ENCODE measurements at regions not wholly inside any gene's neighbourhood (a gene's known extent, or its start where the extent isn't known, plus 50 kb on each side); places are given as distances from the start of the nearest gene placed in this dataset.

DNA sequence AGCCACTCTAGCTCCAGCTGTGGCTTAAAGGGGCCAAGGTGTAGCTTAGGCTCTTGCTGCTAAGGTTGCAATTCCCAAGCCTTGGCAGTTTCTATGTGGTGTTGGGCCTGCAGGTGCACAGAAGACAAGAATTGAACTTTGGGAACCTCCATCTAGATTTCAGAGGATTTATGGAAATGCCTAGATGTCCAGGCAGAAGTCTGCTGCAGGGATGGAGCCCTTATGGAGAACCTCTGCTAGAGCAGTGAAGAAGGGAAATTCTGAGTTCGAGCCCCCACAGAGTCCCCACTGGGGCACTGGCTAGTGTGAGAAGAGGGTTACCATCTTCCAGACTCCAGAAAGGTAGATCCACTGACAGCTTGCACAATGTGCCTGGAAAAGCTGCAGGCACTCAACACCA, 694.7 kb downstream of the SLC16A7 start:
- no peaks in the 10 kb centered on the region for H3K4me1 ChIP-seq (ENCODE audit: control insufficient read depth, insufficient read depth, low read length)
- no peak overlapping the region for H3K4me3 ChIP-seq (ENCODE audit: low read length in 2 of 2)
- no peak overlapping the region for H3K9ac ChIP-seq (ENCODE audit: low read length in 2 of 2)
- no peaks in the 10 kb centered on the region for H3K9me3 ChIP-seq (ENCODE audit: control insufficient read depth in 2 of 2, low read length in 2 of 2)
- H3K36me3 ChIP-seq (ENCODE audit: control insufficient read depth in 2 of 2, insufficient read depth in 2 of 2, low read length in 2 of 2): no peaks in the 10 kb centered on the region
- no peak overlapping the region for H3K27ac ChIP-seq (ENCODE audit: low read length)
- no peaks in the 10 kb centered on the region for H3K27me3 ChIP-seq (ENCODE audit: control insufficient read depth in 1 of 2, insufficient read depth in 2 of 2, low read length in 2 of 2)

DNA sequence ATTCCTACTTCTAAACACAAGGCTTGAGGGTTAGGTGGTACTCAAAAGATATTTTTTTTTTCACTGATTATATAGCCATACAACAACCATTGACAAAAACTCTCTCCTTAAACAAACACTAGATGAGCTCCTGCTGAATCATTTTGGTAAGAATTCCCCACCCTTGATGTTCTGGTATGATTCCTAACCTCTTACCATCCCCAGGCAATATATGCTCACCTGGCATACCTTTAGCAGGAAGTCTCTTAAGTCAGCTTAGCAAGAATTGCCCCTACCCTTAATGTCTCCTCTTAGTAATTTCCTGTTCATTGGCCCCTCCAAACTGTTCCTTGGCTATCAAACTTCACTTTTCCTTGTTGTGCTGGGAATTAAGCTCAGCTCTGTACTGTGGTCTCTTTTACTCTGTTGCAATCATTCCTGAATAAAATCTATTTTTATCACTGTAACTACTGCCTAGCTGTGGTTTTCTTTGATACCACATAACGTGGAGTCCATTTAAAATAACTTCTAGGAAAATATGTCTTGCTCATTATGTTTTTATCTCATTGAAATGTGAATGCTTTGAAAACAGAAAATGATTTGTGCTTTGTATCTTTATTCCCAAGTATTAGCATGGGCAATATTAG, 712.6 kb downstream of the SLC16A7 start:
- H3K9me3 ChIP-seq (ENCODE audit: control insufficient read depth in 2 of 2, low read length in 2 of 2): no peaks in the 10 kb centered on the region
- H3K9ac ChIP-seq (ENCODE audit: low read length in 2 of 2): no peak overlapping the region
- no peaks in the 10 kb centered on the region for H3K4me1 ChIP-seq (ENCODE audit: control insufficient read depth, insufficient read depth, low read length)
- no peaks in the 10 kb centered on the region for H3K27me3 ChIP-seq (ENCODE audit: control insufficient read depth in 1 of 2, insufficient read depth in 2 of 2, low read length in 2 of 2)
- H3K27ac ChIP-seq (ENCODE audit: low read length): no peak overlapping the region
- no peak overlapping the region for H3K4me3 ChIP-seq (ENCODE audit: low read length in 2 of 2)
- H3K36me3 ChIP-seq (ENCODE audit: control insufficient read depth in 2 of 2, insufficient read depth in 2 of 2, low read length in 2 of 2): no peaks in the 10 kb centered on the region

DNA sequence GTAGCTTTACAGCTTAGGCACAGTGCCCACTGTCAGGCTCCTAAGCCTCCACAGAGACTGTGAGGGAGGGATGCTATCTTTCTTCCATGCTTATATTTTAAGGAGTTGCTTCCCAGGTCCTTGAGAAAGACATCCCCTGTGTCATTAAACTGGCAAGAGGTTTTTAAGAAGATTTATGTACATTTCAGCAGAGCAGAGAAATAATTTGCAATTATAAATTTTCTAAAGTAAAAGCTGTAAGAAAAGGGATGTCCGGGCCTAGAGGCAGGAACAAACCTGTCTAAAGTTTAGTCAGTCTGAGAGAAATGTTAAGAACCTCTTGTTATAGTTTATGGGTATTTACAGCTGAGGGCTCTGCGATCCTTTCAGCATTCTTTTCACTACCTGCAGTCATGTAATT, 716.1 kb downstream of the SLC16A7 start:
- no peaks in the 10 kb centered on the region for H3K4me1 ChIP-seq (ENCODE audit: control insufficient read depth, insufficient read depth, low read length)
- H3K9me3 ChIP-seq (ENCODE audit: control insufficient read depth in 2 of 2, low read length in 2 of 2): no peaks in the 10 kb centered on the region
- no peak overlapping the region for H3K27ac ChIP-seq (ENCODE audit: low read length)
- no peaks in the 10 kb centered on the region for H3K36me3 ChIP-seq (ENCODE audit: control insufficient read depth in 2 of 2, insufficient read depth in 2 of 2, low read length in 2 of 2)
- no peaks in the 10 kb centered on the region for H3K27me3 ChIP-seq (ENCODE audit: control insufficient read depth in 1 of 2, insufficient read depth in 2 of 2, low read length in 2 of 2)
- H3K9ac ChIP-seq (ENCODE audit: low read length in 2 of 2): no peak overlapping the region
- H3K4me3 ChIP-seq (ENCODE audit: low read length in 2 of 2): no peak overlapping the region

DNA sequence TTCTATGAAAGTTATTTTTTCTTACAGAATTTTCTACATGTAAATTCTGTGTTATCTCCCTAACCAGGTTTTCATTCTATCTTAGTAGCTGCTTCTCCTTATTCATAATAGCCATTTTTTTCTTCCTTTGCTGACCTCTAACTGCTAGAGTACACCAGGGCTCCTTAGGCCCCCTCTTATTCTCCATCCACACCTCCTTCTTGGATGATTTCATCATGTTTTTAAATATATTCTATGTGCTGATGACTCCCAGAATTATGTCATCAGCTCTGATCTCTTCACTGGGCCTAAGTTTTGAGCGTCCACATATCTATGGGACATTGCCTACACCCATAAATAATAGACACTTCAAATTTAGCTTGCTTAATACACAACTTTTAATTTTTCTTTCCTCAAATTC, 721.5 kb downstream of the SLC16A7 start:
- Histone ChIP-seq H3K9me3 (ENCODE audit: control insufficient read depth in 2 of 2, low read length in 2 of 2) (no peaks in the 10 kb centered on the region), H3K27me3 (ENCODE audit: control insufficient read depth in 1 of 2, insufficient read depth in 2 of 2, low read length in 2 of 2) (no peaks in the 10 kb centered on the region), H3K36me3 (ENCODE audit: control insufficient read depth in 2 of 2, insufficient read depth in 2 of 2, low read length in 2 of 2) (no peaks in the 10 kb centered on the region), H3K27ac (ENCODE audit: low read length) (no peak overlapping the region), H3K4me3 (ENCODE audit: low read length in 2 of 2) (no peak overlapping the region), H3K9ac (ENCODE audit: low read length in 2 of 2) (no peak overlapping the region), H3K4me1 (ENCODE audit: control insufficient read depth, insufficient read depth, low read length) (no peaks in the 10 kb centered on the region)

DNA sequence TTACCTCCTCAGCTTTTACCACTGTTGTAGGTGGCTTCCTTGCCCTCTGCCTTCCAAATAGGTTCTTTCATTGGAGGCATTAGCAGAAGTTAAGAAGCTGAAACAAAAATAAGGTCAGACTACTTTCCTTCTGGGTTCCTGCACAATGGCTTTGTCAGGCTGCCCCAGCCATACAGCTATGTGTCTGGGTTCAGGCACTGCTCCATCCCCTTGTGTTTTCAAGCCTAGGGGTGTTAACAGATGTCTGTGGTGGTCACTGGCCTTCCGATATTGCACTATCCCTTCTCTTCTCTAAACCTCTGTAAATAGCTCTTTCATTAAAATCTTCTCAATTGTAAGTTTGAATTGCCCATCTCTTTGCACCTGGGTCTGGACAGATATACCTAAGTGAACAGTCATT, 728.9 kb downstream of the SLC16A7 start:
- no peaks in the 10 kb centered on the region for H3K9me3 ChIP-seq (ENCODE audit: control insufficient read depth in 2 of 2, low read length in 2 of 2)

DNA sequence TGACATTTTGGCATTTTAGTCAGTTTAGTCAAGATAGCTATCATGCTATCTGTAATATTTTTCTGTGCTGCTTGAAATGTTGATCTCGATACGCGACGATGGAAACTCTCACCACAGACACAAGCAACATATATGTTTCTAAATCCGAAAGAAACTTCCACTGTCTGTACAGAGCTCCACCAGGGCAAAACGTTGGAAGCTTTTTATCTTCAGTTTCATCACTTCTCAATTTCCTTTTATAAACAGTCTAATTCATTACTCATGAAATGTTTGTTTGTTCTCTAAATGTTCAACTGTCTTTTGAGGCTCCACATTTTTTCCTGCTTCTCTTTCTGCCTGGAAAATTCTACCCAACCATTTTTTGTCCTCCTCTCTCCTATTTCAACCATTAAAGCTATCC, 737.6 kb downstream of the SLC16A7 start:
- Histone ChIP-seq H3K27me3 (ENCODE audit: control insufficient read depth in 1 of 2, insufficient read depth in 2 of 2, low read length in 2 of 2) (no peaks in the 10 kb centered on the region), H3K9ac (ENCODE audit: low read length in 2 of 2) (no peak overlapping the region), H3K4me3 (ENCODE audit: low read length in 2 of 2) (no peak overlapping the region), H3K27ac (ENCODE audit: low read length) (no peak overlapping the region), H3K36me3 (ENCODE audit: control insufficient read depth in 2 of 2, insufficient read depth in 2 of 2, low read length in 2 of 2) (no peaks in the 10 kb centered on the region), H3K4me1 (ENCODE audit: control insufficient read depth, insufficient read depth, low read length) (no peaks in the 10 kb centered on the region), H3K9me3 (ENCODE audit: control insufficient read depth in 2 of 2, low read length in 2 of 2) (no peaks in the 10 kb centered on the region)

More for the DNA sequence above, 728.9 kb downstream of the SLC16A7 start:
- Histone ChIP-seq H3K4me3 (ENCODE audit: low read length in 2 of 2) (no peak overlapping the region), H3K27me3 (ENCODE audit: control insufficient read depth in 1 of 2, insufficient read depth in 2 of 2, low read length in 2 of 2) (no peaks in the 10 kb centered on the region), H3K27ac (ENCODE audit: low read length) (no peak overlapping the region), H3K4me1 (ENCODE audit: control insufficient read depth, insufficient read depth, low read length) (no peaks in the 10 kb centered on the region), H3K9ac (ENCODE audit: low read length in 2 of 2) (no peak overlapping the region), H3K36me3 (ENCODE audit: control insufficient read depth in 2 of 2, insufficient read depth in 2 of 2, low read length in 2 of 2) (no peaks in the 10 kb centered on the region)

DNA sequence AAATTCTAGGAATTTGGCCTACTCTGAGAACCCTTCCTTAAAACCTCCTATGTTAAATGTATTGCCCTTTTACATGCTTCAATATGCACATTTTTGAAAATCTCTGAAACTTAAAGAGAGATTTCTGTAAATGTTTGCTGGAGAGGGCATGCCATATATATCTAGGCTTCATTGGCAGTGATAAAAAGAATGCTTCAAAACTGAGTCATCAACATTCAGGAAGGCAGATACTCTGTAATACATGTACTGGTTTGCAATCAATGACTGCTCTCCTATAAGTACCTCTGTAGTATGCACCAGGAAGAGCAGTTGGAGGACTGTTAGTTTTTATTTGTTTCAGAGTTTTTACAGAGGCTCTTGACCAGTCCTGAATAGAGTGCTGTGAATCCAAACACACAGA, 739.9 kb downstream of the SLC16A7 start:
- H3K27ac ChIP-seq (ENCODE audit: low read length): no peak overlapping the region
- no peaks in the 10 kb centered on the region for H3K36me3 ChIP-seq (ENCODE audit: control insufficient read depth in 2 of 2, insufficient read depth in 2 of 2, low read length in 2 of 2)
- no peaks in the 10 kb centered on the region for H3K27me3 ChIP-seq (ENCODE audit: control insufficient read depth in 1 of 2, insufficient read depth in 2 of 2, low read length in 2 of 2)
- H3K4me1 ChIP-seq (ENCODE audit: control insufficient read depth, insufficient read depth, low read length): no peaks in the 10 kb centered on the region
- H3K9ac ChIP-seq (ENCODE audit: low read length in 2 of 2): no peak overlapping the region
- H3K4me3 ChIP-seq (ENCODE audit: low read length in 2 of 2): no peak overlapping the region
- H3K9me3 ChIP-seq (ENCODE audit: control insufficient read depth in 2 of 2, low read length in 2 of 2): no peaks in the 10 kb centered on the region

DNA sequence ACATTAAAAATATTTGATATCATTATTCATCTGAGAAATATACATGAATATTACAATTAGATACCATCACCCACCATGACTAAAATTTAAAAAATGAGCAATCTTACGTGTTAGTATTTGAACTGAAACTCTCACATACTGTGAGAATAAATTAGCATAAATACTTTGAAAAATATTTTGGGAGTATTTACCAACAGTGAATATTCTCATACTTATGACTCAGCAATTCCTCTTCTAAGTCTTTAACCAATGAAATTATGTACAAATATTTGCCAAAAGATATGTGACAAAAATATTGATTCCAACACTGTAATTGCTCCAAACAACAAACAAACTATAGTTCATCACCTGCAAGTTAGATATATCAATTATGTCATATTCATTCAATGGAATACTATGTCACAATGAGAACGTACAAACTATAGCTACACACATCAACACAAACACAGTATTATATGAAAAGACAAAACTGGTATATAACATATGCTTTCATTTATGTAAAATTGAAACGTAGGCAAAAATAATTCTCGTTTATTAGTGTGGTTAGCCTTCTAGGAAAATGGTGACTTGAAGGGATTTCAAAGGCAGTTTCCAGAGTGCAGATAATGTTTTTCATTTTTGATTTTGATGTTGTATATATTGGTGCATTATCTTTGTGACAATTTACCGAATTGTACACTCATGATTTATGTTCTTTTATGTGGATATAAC, 742.2 kb downstream of the SLC16A7 start:
- Histone ChIP-seq H3K4me1 (ENCODE audit: control insufficient read depth, insufficient read depth, low read length) (no peaks in the 10 kb centered on the region), H3K27ac (ENCODE audit: low read length) (no peak overlapping the region), H3K9me3 (ENCODE audit: control insufficient read depth in 2 of 2, low read length in 2 of 2) (no peaks in the 10 kb centered on the region), H3K27me3 (ENCODE audit: control insufficient read depth in 1 of 2, insufficient read depth in 2 of 2, low read length in 2 of 2) (no peaks in the 10 kb centered on the region), H3K36me3 (ENCODE audit: control insufficient read depth in 2 of 2, insufficient read depth in 2 of 2, low read length in 2 of 2) (no peaks in the 10 kb centered on the region), H3K9ac (ENCODE audit: low read length in 2 of 2) (no peak overlapping the region), H3K4me3 (ENCODE audit: low read length in 2 of 2) (no peak overlapping the region)

DNA sequence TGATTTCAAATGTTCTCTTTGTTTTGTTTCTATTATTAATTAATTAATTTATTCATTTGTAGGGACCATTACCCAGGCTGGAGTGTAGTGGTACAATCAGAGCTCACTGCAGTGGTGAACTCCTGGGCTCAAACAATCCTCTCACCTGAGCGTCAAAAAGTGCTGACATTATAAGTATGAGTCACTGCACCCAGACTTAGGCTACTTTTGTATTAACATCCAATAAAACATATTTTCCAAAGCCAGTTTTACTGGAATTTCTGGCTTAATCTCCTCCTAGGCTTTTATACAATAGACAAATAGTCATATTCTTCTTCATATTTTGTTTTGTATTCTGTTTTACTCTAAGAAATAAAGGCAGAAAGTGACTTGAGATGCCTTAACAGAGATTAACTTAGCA, 749.6 kb downstream of the SLC16A7 start:
- H3K9ac ChIP-seq (ENCODE audit: low read length in 2 of 2): no peak overlapping the region
- H3K4me1 ChIP-seq (ENCODE audit: control insufficient read depth, insufficient read depth, low read length): no peaks in the 10 kb centered on the region
- H3K27ac ChIP-seq (ENCODE audit: low read length): no peak overlapping the region
- H3K9me3 ChIP-seq (ENCODE audit: control insufficient read depth in 2 of 2, low read length in 2 of 2): no peaks in the 10 kb centered on the region
- H3K4me3 ChIP-seq (ENCODE audit: low read length in 2 of 2): no peak overlapping the region
- no peaks in the 10 kb centered on the region for H3K27me3 ChIP-seq (ENCODE audit: control insufficient read depth in 1 of 2, insufficient read depth in 2 of 2, low read length in 2 of 2)
- no peaks in the 10 kb centered on the region for H3K36me3 ChIP-seq (ENCODE audit: control insufficient read depth in 2 of 2, insufficient read depth in 2 of 2, low read length in 2 of 2)

DNA sequence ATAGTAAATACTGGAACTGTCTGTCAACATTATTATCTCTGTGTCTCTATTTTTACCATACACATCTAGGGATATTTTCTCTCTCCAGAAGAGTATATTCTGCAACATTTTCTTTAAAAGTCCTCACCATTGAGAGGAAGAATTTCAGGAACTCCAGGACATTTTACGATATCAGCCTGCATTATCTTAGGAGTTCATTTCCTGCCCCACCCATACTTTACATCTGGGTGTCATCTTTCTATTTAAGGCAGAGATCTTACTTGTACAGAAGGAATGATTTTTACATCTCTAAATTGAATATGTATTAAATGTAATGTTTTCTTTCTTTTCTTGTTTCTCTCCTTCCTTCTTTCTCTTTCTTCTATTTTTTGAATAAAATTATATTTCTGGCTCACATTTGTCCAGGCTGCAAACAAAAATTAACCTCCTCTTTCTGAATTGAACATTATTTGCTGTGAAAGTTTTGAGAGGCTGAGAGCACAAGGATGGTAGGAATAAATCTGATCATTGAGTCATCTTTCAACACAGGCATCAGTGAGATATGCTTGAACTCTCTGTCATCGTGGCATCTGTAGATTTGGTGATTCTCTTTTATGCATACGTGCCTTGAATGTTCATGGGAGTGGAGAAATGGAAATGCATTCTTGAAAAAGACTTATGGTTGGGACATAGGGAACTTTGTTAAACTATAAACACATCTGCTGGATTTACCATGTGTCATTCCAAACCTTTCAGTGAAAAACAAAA, 753.6 kb downstream of the SLC16A7 start:
- H3K36me3 ChIP-seq (ENCODE audit: control insufficient read depth in 2 of 2, insufficient read depth in 2 of 2, low read length in 2 of 2): no peaks in the 10 kb centered on the region
- no peaks in the 10 kb centered on the region for H3K4me1 ChIP-seq (ENCODE audit: control insufficient read depth, insufficient read depth, low read length)
- H3K27ac ChIP-seq (ENCODE audit: low read length): no peak overlapping the region
- H3K27me3 ChIP-seq (ENCODE audit: control insufficient read depth in 1 of 2, insufficient read depth in 2 of 2, low read length in 2 of 2): no peaks in the 10 kb centered on the region
- no peaks in the 10 kb centered on the region for H3K9me3 ChIP-seq (ENCODE audit: control insufficient read depth in 2 of 2, low read length in 2 of 2)
- H3K4me3 ChIP-seq (ENCODE audit: low read length in 2 of 2): no peak overlapping the region
- no peak overlapping the region for H3K9ac ChIP-seq (ENCODE audit: low read length in 2 of 2)

DNA sequence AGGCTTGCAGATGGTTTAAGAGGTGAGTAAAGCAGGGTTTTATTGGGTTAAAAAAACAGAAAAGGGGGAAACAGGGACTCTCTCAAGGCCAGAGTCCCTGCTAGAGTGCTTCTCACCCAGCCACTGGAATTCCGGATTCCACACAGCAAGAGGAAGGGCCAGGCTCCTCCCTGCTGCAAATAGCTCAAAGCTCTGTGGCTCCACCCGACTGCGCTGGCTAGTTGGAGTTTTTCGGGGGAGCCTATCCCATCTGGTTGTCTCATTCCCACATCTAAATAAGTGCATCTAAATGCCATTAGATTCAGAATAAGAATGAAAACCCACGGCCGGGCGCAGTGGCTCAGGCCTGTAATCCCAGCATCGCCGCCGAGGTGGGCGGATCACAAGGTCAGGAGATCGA, 791.5 kb downstream of the SLC16A7 start:
- Histone ChIP-seq H3K36me3 (ENCODE audit: control insufficient read depth in 2 of 2, insufficient read depth in 2 of 2, low read length in 2 of 2) (no peaks in the 10 kb centered on the region), H3K4me1 (ENCODE audit: control insufficient read depth, insufficient read depth, low read length) (no peaks in the 10 kb centered on the region), H3K27me3 (ENCODE audit: control insufficient read depth in 1 of 2, insufficient read depth in 2 of 2, low read length in 2 of 2) (no peaks in the 10 kb centered on the region), H3K9me3 (ENCODE audit: control insufficient read depth in 2 of 2, low read length in 2 of 2) (no peaks in the 10 kb centered on the region), H3K27ac (ENCODE audit: low read length) (no peak overlapping the region), H3K4me3 (ENCODE audit: low read length in 2 of 2) (no peak overlapping the region), H3K9ac (ENCODE audit: low read length in 2 of 2) (no peak overlapping the region)

Data from stomach smooth muscle (tissue), 2 donors.